ENCODE measurements at regions not wholly inside any gene's neighbourhood (a gene's known extent, or its start where the extent isn't known, plus 50 kb on each side); places are given as distances from the start of the nearest gene placed in this dataset.

DNA sequence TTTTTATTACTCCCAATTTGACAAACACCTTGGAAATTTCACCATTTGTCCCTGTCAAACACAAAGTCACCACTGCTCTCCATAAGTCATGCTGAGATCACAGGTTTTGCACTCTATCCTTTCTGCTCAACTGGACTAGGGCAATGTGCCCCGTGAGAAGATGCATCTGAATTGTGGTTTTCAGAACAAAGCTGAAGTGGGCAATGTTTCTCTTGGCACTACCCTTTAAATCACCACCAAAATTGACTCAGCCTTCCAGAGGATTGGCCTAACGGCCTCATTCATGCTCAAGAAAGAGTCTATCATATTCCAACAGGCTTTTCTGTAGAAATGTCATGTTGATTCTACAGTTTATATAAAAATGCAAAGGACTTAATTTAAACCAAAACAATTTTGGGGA lies 81.0 kb upstream of the TRIO start:
- Histone ChIP-seq H3K27ac (no peak overlapping the region), H3K27me3 (ENCODE audit: low read depth) (peaks cover 7% of the 10 kb centered on the region), H3K4me1 (no peaks in the 10 kb centered on the region), H3K36me3 (no peaks in the 10 kb centered on the region), H3K4me3 (no peak overlapping the region), H3K9me3 (no peaks in the 10 kb centered on the region)
- intact Hi-C loops (cut with DNase I), result no loop called here
- no peak for TF ChIP-seq CTCF (IDR thresholded peaks at IDR 0.05)
- no peak for ATAC-seq
- DNase-seq, result no peak

DNA sequence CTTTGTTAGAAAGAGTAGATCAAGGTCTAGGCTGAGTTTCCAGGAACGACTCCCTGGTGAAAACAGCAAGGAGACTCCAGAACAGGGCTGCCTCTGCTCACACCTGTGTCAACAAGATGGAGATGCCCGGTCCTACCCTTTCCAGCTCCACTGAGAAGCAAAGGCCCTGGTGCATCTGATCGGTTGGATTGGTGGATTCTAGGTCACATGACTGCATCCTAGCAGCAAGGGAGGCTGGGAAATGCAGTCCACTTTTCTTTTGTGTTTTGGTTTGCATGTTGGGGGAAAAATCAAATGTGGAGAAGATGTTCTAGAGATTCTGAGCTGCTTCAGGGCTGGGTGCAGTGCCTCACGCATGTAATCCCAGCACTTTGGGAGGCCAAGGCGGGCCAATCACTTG lies 82.0 kb upstream of the TRIO start:
- no peak overlapping the region for H3K4me3 ChIP-seq
- TF ChIP-seq CTCF (IDR thresholded peaks at IDR 0.05), result no peak
- no peaks in the 10 kb centered on the region for H3K36me3 ChIP-seq
- no peaks in the 10 kb centered on the region for H3K9me3 ChIP-seq
- no peaks in the 10 kb centered on the region for H3K4me1 ChIP-seq
- DNase-seq (no peak), ATAC-seq (no peak)
- no peak overlapping the region for H3K27ac ChIP-seq
- no peaks in the 10 kb centered on the region for H3K27me3 ChIP-seq (ENCODE audit: low read depth)
- intact Hi-C loops (cut with DNase I), result no loop called here

GRCh38 chr5:14060218-14060617 lies 82.9 kb upstream of the TRIO start:
- no peak for DNase-seq
- intact Hi-C loops (cut with DNase I), result no loop called here
- H3K27me3 ChIP-seq (ENCODE audit: low read depth), result no peaks in the 10 kb centered on the region
- no peaks in the 10 kb centered on the region for H3K4me1 ChIP-seq
- no peak overlapping the region for H3K27ac ChIP-seq
- no peaks in the 10 kb centered on the region for H3K36me3 ChIP-seq
- H3K4me3 ChIP-seq, result no peak overlapping the region
- ATAC-seq, result no peak
- TF ChIP-seq CTCF (IDR thresholded peaks at IDR 0.05), result no peak
- no peaks in the 10 kb centered on the region for H3K9me3 ChIP-seq

- Histone ChIP-seq H3K27me3 (ENCODE audit: low read depth) (no peaks in the 10 kb centered on the region), H3K9me3 (no peaks in the 10 kb centered on the region), H3K4me1 (no peaks in the 10 kb centered on the region), H3K4me3 (no peak overlapping the region), H3K27ac (no peak overlapping the region), H3K36me3 (no peaks in the 10 kb centered on the region)
- TF ChIP-seq CTCF (IDR thresholded peaks at IDR 0.05), result no peak
- intact Hi-C loops (cut with DNase I), result no loop called here
- ATAC-seq (no peak), DNase-seq (no peak)
These were observed 83.3 kb upstream of the TRIO start for GRCh38 chr5:14059810-14060209.

GRCh38 chr5:14057289-14057688 lies 85.9 kb upstream of the TRIO start:
- TF ChIP-seq CTCF (IDR thresholded peaks at IDR 0.05), result no peak
- intact Hi-C loops (cut with DNase I), result no loop called here
- Histone ChIP-seq H3K36me3 (no peaks in the 10 kb centered on the region), H3K27ac (no peak overlapping the region), H3K27me3 (ENCODE audit: low read depth) (no peaks in the 10 kb centered on the region), H3K9me3 (no peaks in the 10 kb centered on the region), H3K4me1 (no peaks in the 10 kb centered on the region), H3K4me3 (no peak overlapping the region)
- ATAC-seq, result no peak
- no peak for DNase-seq

DNA sequence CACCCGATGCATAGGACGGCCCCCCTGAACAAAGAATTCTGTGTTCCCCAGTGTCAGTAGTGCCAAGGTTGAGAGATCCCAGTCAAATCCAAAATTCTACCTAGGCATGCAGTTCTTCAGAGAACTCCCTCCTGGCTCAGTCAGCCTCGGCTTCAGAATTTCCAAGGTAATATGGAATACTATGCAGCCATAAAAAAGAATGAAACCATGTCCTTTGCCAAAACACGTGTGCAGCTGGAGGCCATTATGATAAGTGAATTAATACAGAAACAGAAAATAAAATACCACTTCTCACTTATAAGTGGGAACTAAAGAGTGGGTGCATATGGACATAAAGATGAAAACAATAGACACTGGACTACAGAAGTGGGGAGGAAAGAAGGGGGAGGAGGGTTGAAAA lies 87.1 kb upstream of the TRIO start:
- Histone ChIP-seq H3K4me1 (no peaks in the 10 kb centered on the region), H3K27ac (no peak overlapping the region), H3K27me3 (ENCODE audit: low read depth) (no peaks in the 10 kb centered on the region), H3K36me3 (no peaks in the 10 kb centered on the region), H3K4me3 (no peak overlapping the region), H3K9me3 (no peaks in the 10 kb centered on the region)
- no peak for ATAC-seq
- TF ChIP-seq CTCF (IDR thresholded peaks at IDR 0.05), result no peak
- intact Hi-C loops (cut with DNase I), result no loop called here
- DNase-seq, result no peak

All from lower lobe of right lung (tissue), 2 donors.